Activated T-cell treated with anti-CD3 and anti-CD28 coated beads for 48 hours (primary cell): ENCODE measurements at regions not wholly inside any gene's neighbourhood (a gene's known extent, or its start where the extent isn't known, plus 50 kb on each side); places are given as distances from the start of the nearest gene placed in this dataset.
"Not testable (repeated sequence)": the region's sequence is repeated elsewhere in the genome, so short reads cannot be mapped to it uniquely, and the experiment has no call there.

Experiments used
- DNase-seq: peaks from one replicate; pipeline ENCODE4 v3.0.0-alpha.2; 2020; ENCODE audit warnings: low read depth

DNA sequence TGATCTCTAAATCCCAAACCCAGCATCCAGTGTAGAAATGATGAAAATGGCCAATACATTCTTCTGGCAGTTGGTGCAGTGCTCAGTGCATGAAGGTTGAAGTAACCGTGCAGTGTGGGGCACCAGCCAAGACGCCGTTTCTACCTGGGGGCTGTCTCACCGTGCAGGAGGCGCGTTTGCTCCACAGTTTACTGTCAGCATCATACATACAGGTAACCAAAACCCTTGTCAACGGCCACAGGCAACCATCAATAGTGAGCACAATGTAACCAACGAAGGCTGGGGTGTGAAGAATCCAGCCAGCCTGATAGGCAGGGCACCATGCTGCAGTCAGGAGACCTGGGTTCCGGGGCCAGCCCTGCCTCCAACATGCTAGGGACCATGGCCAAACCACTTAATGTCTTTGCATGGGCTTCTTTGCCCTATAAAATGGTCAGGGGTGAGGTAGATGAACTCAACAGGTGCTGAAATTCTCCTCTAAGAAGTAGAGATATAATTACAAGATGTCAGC is 127.5 kb upstream of the ID2 start:
- no peak for DNase-seq

DNA sequence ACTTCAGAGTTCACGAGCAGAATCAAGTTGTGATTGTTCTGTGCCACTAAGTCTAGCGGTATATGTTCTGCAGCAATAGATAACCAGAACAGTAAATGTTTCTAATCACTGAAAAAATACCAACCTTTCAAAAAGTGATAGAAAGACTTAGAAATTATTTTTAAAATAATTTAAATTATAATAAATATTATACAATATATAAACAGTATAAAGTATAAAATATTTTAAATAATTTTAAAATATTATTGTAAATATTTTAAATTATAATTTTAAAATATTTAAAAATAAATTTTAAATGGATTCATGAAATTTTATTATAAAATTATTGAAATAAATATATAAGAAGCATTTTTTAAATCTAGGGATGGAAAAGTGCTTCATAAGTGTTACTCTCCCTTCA is 126.3 kb upstream of the ID2 start:
- no peak for DNase-seq

DNA sequence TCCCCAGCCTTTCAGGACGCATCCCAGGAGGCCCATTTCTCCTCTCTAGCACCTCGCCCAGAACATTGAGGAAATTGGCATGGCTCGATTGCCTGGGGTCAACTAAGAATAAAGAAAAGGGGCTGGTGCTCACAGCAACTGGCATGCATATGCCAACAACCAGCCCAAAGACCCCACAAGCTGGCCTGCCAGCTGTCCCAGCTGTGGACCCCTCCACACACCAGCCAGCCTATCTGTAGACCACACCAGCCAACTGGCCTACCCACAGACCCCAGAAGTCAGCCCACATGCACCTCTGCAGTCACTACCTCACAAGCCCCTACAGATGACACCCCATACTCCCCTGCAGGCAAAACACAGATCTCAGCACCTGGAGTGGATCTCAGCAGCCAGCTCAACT is 123.8 kb upstream of the ID2 start:
- DNase-seq: no peak

DNA sequence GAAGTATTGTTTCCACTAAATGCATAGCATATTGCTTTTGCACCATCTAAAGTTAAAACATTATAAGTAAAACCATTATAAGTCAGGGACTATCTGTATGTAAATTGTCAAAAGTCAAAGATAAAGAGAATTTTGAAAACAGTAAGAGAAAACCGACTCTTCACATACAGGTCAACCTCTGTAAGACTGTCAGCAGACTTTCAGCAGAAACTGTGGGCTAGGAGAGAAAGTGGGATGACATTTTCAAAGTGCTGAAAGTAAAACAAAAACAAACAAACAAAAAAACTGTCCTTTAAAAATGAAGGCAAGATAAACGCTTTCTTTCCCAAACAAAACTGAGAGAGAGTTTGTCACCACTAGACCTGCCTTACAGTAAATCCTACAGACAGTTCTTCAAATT is 122.9 kb upstream of the ID2 start:
- DNase-seq: no peak

GRCh38 chr2:8559805-8560204 is 122.1 kb upstream of the ID2 start:
- no peak for DNase-seq

- not testable (repeated sequence) for DNase-seq
Measured at GRCh38 chr2:8561692-8562091, 120.2 kb upstream of the ID2 start.

DNA sequence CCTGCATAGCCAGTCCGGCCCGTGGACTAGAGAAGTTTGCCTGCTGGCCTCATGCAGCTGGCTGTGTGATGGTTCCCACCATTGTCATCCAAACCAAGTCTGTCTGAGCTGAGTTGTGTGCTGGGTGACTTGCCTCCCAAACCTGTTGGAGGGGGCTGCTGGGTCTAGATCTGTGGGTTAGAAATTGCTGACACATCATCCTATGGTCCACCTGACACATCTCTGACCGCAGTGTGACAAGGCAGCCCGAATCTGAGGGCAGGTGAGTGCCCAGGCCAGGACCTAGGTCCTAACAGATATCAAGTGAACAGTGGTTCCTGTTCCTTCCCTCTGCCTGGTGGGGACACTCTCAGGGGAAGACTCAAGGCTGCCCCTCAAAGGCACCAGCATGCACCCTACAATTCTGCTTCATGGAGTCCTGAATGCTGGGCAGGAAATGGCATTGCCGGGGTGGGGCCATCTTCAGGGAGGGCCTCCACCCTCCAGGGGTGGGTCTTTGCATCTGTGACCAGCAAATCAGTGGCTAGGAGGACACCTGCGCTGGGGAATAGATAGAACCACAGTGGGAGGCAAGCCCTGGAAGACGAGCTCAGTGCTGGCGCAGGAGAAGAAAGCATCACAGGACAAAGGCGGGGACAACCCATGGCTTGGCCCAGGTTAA is 117.9 kb upstream of the ID2 start:
- DNase-seq: no peak

GRCh38 chr2:8564475-8564874 is 117.4 kb upstream of the ID2 start:
- DNase-seq: no peak

- DNase-seq: no peak
Measured at GRCh38 chr2:8565399-8566154, 116.3 kb upstream of the ID2 start.

DNA sequence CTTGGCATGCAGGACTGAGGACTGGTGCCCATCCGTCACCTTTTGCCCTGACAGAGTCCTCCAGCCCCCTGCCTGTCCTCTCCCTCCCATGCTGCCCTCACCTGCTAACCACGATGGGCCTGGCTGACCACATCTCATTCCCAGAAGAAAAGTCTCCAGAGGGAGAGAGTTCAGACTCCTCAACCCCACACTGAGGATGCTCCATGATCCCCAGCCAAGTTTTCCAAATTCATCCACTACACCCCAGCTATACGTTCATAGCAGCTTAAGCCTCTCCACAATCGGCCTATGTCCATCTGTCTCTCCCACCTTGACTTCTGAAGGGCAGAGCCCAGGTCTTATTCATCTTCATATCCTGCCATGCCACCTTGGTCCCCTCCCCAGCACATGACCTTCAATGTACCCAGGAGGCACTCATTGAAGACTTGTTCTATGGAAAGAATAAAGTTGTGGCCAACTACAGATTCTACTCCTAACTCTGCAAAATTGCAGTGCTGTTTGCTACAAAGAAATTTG is 115.6 kb upstream of the ID2 start:
- DNase-seq: no peak

- no peak for DNase-seq
Measured at GRCh38 chr2:8566774-8567468, 114.9 kb upstream of the ID2 start.

- DNase-seq: no peak
Measured at GRCh38 chr2:8567469-8568260, 114.2 kb upstream of the ID2 start.

DNA sequence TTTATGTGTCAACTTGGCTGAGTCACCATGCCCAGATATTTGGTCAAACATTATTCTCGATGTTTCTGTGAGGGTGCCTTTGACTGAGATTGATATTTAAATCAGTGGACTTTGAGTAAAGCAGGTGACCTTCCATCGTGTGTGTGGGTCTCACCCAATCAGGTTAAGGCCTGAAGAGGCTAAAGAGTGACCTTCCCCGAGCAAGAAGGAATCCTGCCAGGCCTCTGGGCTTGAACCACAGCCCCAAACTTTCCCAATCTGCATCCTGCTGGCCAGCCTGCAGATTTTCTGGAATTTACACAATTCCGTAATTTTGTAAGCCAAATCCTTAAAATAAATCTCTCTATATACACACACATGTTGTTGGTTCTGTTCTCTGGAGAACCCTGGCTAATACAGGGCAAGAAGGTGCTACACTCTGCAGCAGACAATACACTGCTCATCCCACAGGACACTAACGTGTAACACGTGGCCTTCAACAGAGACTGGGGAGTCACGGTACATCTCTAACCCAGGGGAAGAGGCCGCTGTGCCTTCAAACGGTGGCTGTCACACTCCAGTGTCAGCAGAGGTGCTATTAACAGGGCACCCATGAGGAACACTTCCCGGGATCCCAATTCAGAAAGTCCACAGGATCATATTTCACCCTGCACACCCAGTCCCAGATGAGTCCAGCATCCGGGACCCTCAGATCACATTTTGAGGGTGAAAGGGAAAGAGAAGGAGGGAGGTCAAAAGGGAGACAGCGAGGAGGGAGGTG is 113.1 kb upstream of the ID2 start:
- no peak for DNase-seq

DNA sequence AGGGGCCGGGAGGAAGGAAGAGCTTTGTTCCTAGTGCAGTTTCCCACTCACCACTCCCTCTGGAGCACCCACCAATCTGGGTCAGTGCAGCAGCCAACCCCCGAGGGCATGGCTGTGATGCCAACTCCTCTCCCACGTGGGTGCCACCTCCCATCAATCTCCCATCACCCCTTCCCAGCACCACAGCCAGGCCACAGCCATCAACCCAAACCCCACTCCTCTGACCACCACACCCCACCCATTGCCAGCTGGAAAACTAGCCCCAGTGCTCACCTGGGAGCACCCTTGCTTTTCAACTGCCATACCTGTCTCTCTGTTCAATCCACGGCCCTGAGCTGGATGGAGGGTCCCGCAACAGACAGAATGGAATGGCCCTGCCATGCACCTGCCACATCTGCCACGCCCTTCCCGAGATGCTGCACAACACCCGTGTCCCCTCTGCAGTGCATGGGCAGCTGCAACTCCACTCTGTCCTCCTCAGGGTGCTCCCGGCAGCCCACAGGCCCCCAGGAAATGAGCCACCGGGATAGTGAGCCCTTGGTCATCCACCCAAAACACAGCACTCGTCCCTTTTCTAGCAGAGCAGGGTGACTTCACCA is 112.4 kb upstream of the ID2 start:
- DNase-seq: no peak

GRCh38 chr2:8570637-8571036 is 111.2 kb upstream of the ID2 start:
- no peak for DNase-seq

GRCh38 chr2:8571301-8571791 is 110.5 kb upstream of the ID2 start:
- DNase-seq: no peak

GRCh38 chr2:8571792-8572499 is 109.9 kb upstream of the ID2 start:
- no peak for DNase-seq

GRCh38 chr2:8572712-8573233 is 109.1 kb upstream of the ID2 start:
- no peak for DNase-seq

- DNase-seq: no peak
Measured at GRCh38 chr2:8573234-8573941, 108.5 kb upstream of the ID2 start.
